ENCODE measurements at regions not wholly inside any gene's neighbourhood (a gene's known extent, or its start where the extent isn't known, plus 50 kb on each side); places are given as distances from the start of the nearest gene placed in this dataset.

DNA sequence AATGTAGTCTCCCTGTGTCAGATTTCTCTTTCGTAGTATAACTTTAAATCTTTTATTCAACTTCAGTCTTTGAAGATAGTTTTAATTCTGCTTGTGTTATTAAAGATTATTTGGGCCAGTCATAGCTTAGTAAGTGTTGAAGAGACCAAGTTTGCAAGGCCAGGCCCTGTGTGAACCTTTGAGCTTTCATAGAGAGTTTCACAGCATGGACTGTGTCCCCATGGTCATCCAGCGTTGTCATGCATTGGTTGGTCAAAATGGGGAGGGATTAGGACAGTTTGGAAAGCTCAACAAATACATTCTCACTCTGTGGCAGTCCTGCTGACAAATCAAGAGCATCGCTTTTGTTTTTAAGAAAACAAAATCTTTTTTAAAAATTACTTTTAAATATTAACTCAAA is 74.6 kb upstream of the FAM83B start:
- H3K36me3 ChIP-seq (ENCODE audit: insufficient read depth, low read length) = no peaks in the 10 kb centered on the region
- ATAC-seq (ENCODE audit: insufficient read depth, low read depth) (no peak), DNase-seq (no peak)
- no peaks in the 10 kb centered on the region for H3K27me3 ChIP-seq (ENCODE audit: insufficient read depth, low read length, poor library complexity)
- no peaks in the 10 kb centered on the region for H3K4me1 ChIP-seq (ENCODE audit: insufficient read depth, low read length)
- H3K79me2 ChIP-seq (ENCODE audit: insufficient read depth, low read length) = no peaks in the 10 kb centered on the region
- no peak overlapping the region for H2AFZ ChIP-seq (ENCODE audit: low read depth, low read length)
- H3K4me2 ChIP-seq (ENCODE audit: insufficient read depth, low read length) = no peak overlapping the region
- H3K4me3 ChIP-seq (ENCODE audit: low read depth in 1 of 2, low read length in 2 of 2) = no peak overlapping the region
- H3K9me3 ChIP-seq (ENCODE audit: insufficient read depth, low read length, severe bottlenecking) = no peaks in the 10 kb centered on the region
- H3K9ac ChIP-seq (ENCODE audit: low read depth, low read length) = no peak overlapping the region
- TF ChIP-seq CTCF (IDR thresholded peaks at IDR 0.05; ENCODE audit: borderline replicate concordance, extremely low read depth, low read length, poor library complexity, severe bottlenecking) (no peak), EZH2 (IDR thresholded peaks at IDR 0.05; ENCODE audit: borderline replicate concordance, low read depth, low read length, severe bottlenecking) (no peak)
- H3K27ac ChIP-seq (ENCODE audit: low read length) = no peak overlapping the region
- no peaks in the 10 kb centered on the region for H4K20me1 ChIP-seq (ENCODE audit: insufficient read depth, low read length)

GRCh38 chr6:54772610-54773009 is 74.0 kb upstream of the FAM83B start:
- Histone ChIP-seq H3K4me3 (ENCODE audit: low read depth in 1 of 2, low read length in 2 of 2) (no peak overlapping the region), H3K36me3 (ENCODE audit: insufficient read depth, low read length) (no peaks in the 10 kb centered on the region), H3K9me3 (ENCODE audit: insufficient read depth, low read length, severe bottlenecking) (no peaks in the 10 kb centered on the region), H2AFZ (ENCODE audit: low read depth, low read length) (no peak overlapping the region), H3K4me2 (ENCODE audit: insufficient read depth, low read length) (no peak overlapping the region), H3K27ac (ENCODE audit: low read length) (no peak overlapping the region), H4K20me1 (ENCODE audit: insufficient read depth, low read length) (no peaks in the 10 kb centered on the region), H3K79me2 (ENCODE audit: insufficient read depth, low read length) (no peaks in the 10 kb centered on the region), H3K27me3 (ENCODE audit: insufficient read depth, low read length, poor library complexity) (no peaks in the 10 kb centered on the region), H3K9ac (ENCODE audit: low read depth, low read length) (no peak overlapping the region), H3K4me1 (ENCODE audit: insufficient read depth, low read length) (no peaks in the 10 kb centered on the region)
- ATAC-seq (ENCODE audit: insufficient read depth, low read depth) (no peak), DNase-seq (no peak)
- TF ChIP-seq EZH2 (IDR thresholded peaks at IDR 0.05; ENCODE audit: borderline replicate concordance, low read depth, low read length, severe bottlenecking) = no peak
- TF ChIP-seq CTCF (IDR thresholded peaks at IDR 0.05; ENCODE audit: borderline replicate concordance, extremely low read depth, low read length, poor library complexity, severe bottlenecking) = no peak

DNA sequence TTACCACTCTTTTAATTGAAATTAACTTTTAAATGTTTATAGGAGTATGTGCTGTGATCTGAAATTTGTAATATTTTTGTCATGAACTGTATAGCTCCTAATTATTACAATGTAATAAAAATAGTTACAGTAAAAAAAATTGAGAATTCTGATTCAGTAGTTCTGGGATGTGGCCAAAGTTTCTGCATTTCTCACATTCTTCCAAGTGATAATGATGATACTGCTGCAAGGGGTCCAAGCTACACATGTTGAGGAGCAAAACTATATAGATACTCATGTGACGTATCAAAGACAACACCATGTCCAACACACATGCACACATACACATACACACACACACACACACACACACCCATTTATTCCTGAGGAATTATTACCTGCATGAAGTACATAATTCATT is 71.0 kb upstream of the FAM83B start:
- TF ChIP-seq EZH2 (IDR thresholded peaks at IDR 0.05; ENCODE audit: borderline replicate concordance, low read depth, low read length, severe bottlenecking) = no peak
- no peak for TF ChIP-seq CTCF (IDR thresholded peaks at IDR 0.05; ENCODE audit: borderline replicate concordance, extremely low read depth, low read length, poor library complexity, severe bottlenecking)
- Histone ChIP-seq H3K27me3 (ENCODE audit: insufficient read depth, low read length, poor library complexity) (no peaks in the 10 kb centered on the region), H2AFZ (ENCODE audit: low read depth, low read length) (no peak overlapping the region), H3K4me1 (ENCODE audit: insufficient read depth, low read length) (no peaks in the 10 kb centered on the region), H3K9ac (ENCODE audit: low read depth, low read length) (no peak overlapping the region), H3K79me2 (ENCODE audit: insufficient read depth, low read length) (no peaks in the 10 kb centered on the region), H3K4me2 (ENCODE audit: insufficient read depth, low read length) (no peak overlapping the region), H3K9me3 (ENCODE audit: insufficient read depth, low read length, severe bottlenecking) (no peaks in the 10 kb centered on the region), H3K36me3 (ENCODE audit: insufficient read depth, low read length) (no peaks in the 10 kb centered on the region), H3K27ac (ENCODE audit: low read length) (no peak overlapping the region), H3K4me3 (ENCODE audit: low read depth in 1 of 2, low read length in 2 of 2) (no peak overlapping the region), H4K20me1 (ENCODE audit: insufficient read depth, low read length) (no peaks in the 10 kb centered on the region)
- DNase-seq (no peak), ATAC-seq (ENCODE audit: insufficient read depth, low read depth) (no peak)

GRCh38 chr6:54776891-54777290 is 69.7 kb upstream of the FAM83B start:
- ATAC-seq (ENCODE audit: insufficient read depth, low read depth) = no peak
- no peak overlapping the region for H3K4me3 ChIP-seq (ENCODE audit: low read depth in 1 of 2, low read length in 2 of 2)
- no peak overlapping the region for H3K27ac ChIP-seq (ENCODE audit: low read length)
- H3K36me3 ChIP-seq (ENCODE audit: insufficient read depth, low read length) = no peaks in the 10 kb centered on the region
- H3K4me1 ChIP-seq (ENCODE audit: insufficient read depth, low read length) = no peaks in the 10 kb centered on the region
- no peaks in the 10 kb centered on the region for H3K27me3 ChIP-seq (ENCODE audit: insufficient read depth, low read length, poor library complexity)
- H3K9me3 ChIP-seq (ENCODE audit: insufficient read depth, low read length, severe bottlenecking) = no peaks in the 10 kb centered on the region
- H2AFZ ChIP-seq (ENCODE audit: low read depth, low read length) = no peak overlapping the region
- no peak overlapping the region for H3K9ac ChIP-seq (ENCODE audit: low read depth, low read length)
- no peaks in the 10 kb centered on the region for H4K20me1 ChIP-seq (ENCODE audit: insufficient read depth, low read length)
- no peak overlapping the region for H3K4me2 ChIP-seq (ENCODE audit: insufficient read depth, low read length)
- H3K79me2 ChIP-seq (ENCODE audit: insufficient read depth, low read length) = no peaks in the 10 kb centered on the region
- no peak for TF ChIP-seq EZH2 (IDR thresholded peaks at IDR 0.05; ENCODE audit: borderline replicate concordance, low read depth, low read length, severe bottlenecking)
- no peak for TF ChIP-seq CTCF (IDR thresholded peaks at IDR 0.05; ENCODE audit: borderline replicate concordance, extremely low read depth, low read length, poor library complexity, severe bottlenecking)
- no peak for DNase-seq
